HuH-7.5 (cell line): ENCODE measurements at regions not wholly inside any gene's neighbourhood (a gene's known extent, or its start where the extent isn't known, plus 50 kb on each side); places are given as distances from the start of the nearest gene placed in this dataset.

Experiments
- DNase-seq: peaks from one replicate; pipeline ENCODE4 v3.0.0; 2011; ENCODE audit warnings: low spot score

GRCh38 chr14:40903709-40904108 is 703.0 kb upstream of the LRFN5 start:
- no peak for DNase-seq

DNA sequence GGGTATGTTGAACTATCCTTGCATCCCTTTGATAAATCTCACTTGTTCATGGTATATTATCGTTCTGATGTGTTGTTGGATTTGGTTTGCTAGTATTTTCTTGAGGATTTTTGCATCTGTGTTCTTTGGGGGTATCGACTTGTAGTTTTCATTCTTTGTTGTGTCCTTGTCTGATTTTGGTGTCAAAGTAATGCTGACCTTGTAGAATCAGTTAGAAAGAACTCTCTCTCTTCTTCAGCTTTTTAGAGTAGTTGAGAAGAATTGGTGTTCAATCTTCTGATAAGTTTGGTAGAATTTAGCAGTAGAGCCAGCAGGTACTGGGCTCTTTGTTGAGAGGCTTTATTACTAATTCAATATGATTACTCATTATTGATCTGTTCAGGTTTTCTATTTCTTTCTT is 707.2 kb upstream of the LRFN5 start:
- DNase-seq = no peak

- no peak for DNase-seq
Observed at GRCh38 chr14:40894846-40895245, 711.8 kb upstream of the LRFN5 start.

- no peak for DNase-seq
Observed at GRCh38 chr14:40889126-40889525, 717.5 kb upstream of the LRFN5 start.

DNA sequence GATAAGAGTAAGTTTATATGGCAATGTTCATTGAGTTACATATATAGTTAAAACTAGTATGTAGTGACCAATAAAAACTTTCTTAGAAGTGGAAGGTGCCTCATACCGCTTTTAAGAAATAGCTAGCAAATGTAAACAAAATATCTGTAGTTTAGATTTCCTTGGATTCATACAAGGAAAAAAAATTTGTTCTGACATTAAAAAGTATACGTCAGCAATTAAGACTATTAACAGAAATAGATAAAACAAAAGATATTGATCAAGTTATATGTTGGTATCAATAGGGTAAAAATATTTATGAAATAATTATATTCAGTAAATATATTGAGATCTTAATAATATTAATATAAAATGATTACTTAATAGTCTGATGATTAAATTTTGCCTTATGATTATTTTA is 718.8 kb upstream of the LRFN5 start:
- no peak for DNase-seq

GRCh38 chr14:40870252-40870651 is 736.4 kb upstream of the LRFN5 start:
- DNase-seq = no peak

- no peak for DNase-seq
Observed at GRCh38 chr14:40859055-40859454, 747.6 kb upstream of the LRFN5 start.

DNA sequence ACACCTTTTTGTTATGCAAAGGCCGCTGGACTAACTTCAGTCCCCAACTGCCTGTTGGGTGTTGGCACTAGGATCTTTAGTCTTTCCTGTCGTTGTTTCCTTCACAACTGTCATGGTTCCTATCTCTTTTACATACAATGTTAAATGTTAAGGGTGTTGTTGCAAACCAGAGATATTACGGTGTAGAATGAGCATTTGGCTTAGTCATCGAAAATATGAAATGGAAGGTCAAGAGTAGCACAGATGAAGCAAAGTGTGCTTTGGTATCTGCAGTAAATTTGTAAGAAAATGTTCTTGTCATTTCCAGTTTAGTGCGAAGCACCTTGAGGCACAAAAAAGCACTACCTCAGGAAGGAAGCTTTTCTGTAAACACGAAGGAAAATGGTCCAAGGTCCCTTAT is 751.3 kb upstream of the LRFN5 start:
- no peak for DNase-seq

GRCh38 chr14:40850191-40850590 is 756.5 kb upstream of the LRFN5 start:
- no peak for DNase-seq

DNA sequence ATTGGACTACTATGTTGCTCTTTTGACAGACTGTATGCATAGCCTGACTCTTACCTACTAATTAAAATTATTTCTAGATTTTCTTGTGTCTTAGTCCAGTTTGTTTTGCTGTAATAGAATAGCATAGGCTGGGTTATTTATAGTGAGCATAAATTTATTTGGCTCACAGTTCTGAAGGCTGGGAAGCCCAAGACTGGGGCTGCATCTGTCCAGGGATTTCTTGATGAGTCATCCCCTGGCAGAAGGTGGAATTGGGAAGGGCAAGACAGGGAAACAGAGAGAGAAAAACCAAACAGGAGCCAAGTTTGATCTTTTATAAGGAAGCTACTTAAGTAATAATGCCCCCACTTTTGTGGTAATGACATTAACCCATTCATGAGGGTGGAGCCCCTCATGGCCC is 759.2 kb upstream of the LRFN5 start:
- no peak for DNase-seq

DNA sequence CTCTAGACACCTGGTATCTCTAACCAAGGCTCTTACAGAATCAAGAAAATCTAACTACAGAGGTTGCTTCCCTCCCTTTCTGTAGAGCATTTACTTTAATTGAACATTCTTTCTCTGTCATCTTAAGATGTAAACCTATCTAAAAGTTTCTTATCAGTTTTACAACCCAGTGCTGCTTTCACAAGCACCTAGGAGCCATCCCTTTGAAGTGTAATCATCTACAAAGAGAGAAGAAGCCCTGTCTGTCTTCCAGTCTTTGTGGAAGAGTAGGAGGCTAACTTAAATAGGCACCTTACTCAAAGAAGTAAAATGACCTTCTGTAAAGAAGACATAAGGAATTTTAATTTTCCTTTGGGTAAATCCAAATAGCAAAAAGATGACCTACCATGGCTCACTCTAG is 763.9 kb upstream of the LRFN5 start:
- no peak for DNase-seq

DNA sequence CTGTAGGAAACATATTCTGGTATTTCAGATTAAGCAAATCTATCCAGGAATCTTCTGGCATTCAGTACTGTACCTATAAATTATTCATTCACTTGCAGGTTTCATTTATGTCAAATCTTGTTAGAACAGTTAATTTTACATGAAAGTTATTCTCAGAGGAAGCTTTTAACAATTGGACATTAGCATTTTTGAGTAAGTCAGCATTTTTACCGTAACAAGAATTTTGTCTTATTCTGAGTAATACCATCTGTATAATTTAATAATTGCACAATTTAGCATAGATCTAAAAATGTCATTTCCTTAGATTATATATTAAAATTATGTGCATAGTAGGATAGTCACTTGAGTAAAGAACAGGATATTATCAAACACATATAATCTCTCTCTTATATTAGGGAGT is 764.8 kb upstream of the LRFN5 start:
- DNase-seq = no peak

DNA sequence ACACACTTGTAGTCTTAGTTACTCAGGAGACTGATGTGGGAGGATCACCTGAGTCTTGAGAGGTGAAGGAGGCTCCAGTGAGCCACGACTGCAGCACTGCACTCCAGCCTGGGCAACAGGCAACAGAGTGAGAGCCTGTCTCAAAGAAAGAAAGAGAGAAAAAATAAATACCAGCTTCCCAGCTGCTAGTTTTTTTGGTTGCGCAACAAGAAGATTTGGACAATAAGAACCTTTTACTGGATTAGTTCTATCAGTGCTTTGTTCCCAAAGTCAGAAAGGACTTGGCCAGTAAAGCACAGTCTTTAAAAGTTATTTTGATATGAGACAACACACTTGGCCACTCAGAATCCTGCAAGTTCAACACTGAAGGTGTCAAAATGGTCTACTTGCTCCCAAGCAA is 768.1 kb upstream of the LRFN5 start:
- DNase-seq = no peak

DNA sequence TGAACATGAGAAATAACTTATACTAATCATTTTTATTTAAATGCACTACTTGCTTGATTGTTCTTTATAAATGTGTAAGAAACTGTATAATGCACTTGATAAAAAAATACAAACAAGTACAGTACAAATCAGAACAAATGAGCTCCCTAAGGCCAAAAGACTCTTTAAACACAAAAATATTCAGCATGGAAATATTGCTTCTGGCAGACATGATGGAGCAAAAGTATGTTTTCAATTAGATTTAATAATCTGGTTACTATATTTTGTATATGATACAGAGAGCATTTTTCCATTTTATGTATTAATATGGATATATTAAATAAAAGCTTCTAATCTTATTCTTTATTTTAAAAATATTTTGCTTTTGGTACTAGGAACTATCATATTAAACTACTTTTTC is 800.2 kb upstream of the LRFN5 start:
- no peak for DNase-seq

- no peak for DNase-seq
Observed at GRCh38 chr14:40796168-40796567, 810.5 kb upstream of the LRFN5 start.

GRCh38 chr14:40784860-40785259 is 821.8 kb upstream of the LRFN5 start:
- DNase-seq = no peak

DNA sequence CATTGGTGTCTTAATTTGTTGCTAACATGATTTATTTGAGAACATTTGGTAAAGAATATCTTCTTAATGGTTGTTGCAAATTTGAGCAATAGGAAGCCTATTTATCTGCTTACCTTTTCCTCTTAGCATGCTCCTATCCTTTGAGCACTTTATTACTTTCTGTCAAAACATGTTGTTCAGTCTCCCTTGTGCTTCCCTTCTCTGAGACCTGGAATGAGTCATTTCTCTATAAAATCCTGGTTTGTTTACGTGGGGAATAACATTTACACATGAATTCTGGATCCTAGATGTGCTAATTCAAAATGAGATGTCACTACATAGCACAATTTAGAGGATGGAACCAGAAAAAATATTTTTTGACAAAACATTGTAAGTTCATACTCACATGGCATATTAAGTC is 844.0 kb upstream of the LRFN5 start:
- no peak for DNase-seq

- no peak for DNase-seq
Observed at GRCh38 chr14:40762177-40762576, 844.5 kb upstream of the LRFN5 start.

GRCh38 chr14:40760704-40761103 is 846.0 kb upstream of the LRFN5 start:
- no peak for DNase-seq

GRCh38 chr14:40758076-40758475 is 848.6 kb upstream of the LRFN5 start:
- DNase-seq = no peak

- DNase-seq = no peak
Observed at GRCh38 chr14:40757376-40757950, 849.2 kb upstream of the LRFN5 start.

DNA sequence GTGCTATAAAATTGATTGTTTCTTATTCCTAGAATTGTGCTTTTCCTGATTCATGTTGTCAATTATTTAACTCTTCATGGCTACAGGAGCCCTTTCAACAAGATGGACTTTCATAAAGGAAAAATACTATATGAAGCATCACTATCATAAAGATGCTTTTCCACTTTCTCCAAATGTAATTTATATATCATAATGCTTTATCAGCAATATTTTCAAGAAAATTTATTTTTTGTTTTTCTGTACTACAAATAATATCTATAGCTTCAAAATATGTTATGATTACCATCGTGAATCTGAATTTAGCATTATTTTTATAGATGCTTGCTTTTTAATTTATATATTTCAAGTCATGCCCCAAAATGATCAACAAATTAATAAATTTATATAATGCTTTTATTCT is 873.5 kb upstream of the LRFN5 start:
- no peak for DNase-seq

GRCh38 chr14:40727107-40727506 is 879.6 kb upstream of the LRFN5 start:
- no peak for DNase-seq

DNA sequence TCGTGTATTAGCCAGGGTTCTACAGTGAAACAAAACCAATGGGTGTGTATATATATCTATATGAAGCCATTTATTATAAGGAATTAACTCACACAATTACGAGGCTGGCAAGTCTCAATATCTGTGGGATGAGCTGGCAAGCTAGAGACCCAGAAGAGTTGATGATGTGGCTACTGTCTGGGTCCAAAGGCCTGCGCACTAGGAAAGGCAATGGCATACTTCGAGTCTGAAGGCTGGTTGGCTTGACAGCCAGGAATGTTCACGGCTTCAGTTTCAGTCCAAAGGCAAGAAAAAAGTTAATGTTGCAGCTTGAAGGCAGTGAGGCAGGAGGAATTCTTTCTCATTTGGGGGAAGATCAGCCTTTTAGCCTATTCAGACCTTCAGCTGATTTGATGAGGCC is 893.3 kb upstream of the LRFN5 start:
- DNase-seq = no peak

GRCh38 chr14:40697231-40697630 is 909.4 kb upstream of the LRFN5 start:
- DNase-seq = no peak
